ENCODE measurements at regions not wholly inside any gene's neighbourhood (a gene's known extent, or its start where the extent isn't known, plus 50 kb on each side); places are given as distances from the start of the nearest gene placed in this dataset.
"Not testable (repeated sequence)": the region's sequence is repeated elsewhere in the genome, so short reads cannot be mapped to it uniquely, and the experiment has no call there.

- DNase-seq (ENCODE audit: low read depth in 2 of 2): no peak
These were observed 452.5 kb downstream of the GADD45G start for GRCh38 chr9:90057361-90057760.

- no peak for DNase-seq (ENCODE audit: low read depth in 2 of 2)
These were observed 453.5 kb downstream of the GADD45G start for GRCh38 chr9:90058182-90058763.

DNA sequence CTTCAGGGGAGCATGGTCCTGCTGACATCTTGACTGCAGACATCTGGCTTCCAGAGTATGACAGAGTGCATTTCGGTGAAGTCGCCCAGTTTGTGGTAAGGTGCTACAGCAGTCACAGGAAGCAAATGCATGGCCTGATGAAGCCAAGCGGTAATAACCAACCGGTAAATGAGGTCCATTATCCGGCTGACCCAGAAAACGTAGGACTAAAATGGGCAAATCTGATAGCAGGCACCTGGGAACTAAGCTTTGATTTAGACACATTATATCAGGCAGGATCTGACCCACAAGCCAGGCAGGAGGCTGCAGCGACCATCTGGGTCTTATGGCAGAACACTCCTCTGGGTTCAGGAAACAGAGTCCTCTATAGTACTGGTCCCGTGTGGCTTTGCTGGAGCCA lies 454.6 kb downstream of the GADD45G start:
- no peak for DNase-seq (ENCODE audit: low read depth in 2 of 2)

- DNase-seq (ENCODE audit: low read depth in 2 of 2): no peak
These were observed 455.4 kb downstream of the GADD45G start for GRCh38 chr9:90060256-90060655.

- DNase-seq (ENCODE audit: low read depth in 2 of 2): no peak
These were observed 456.4 kb downstream of the GADD45G start for GRCh38 chr9:90061187-90061586.

- DNase-seq (ENCODE audit: low read depth in 2 of 2): no peak
These were observed 458.2 kb downstream of the GADD45G start for GRCh38 chr9:90062982-90063381.

DNA sequence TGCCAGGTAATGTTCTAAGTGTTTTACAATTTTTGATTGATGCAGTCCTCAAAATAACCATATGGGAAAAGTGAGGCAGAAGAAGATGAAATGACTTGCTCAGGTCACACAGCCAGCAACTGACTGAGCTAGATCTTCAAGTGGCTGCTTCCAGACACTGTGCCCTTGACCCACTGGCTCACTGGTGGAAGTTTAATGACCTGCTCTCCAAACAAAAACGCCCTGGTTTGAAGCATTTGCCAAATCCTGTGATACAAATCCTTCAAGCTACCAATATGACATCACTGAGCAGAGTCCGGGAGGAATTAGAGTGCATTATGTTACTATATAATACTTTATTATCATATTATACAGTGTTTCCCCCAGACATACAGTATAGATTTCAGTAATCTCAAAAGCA lies 459.4 kb downstream of the GADD45G start:
- no peak for DNase-seq (ENCODE audit: low read depth in 2 of 2)

- no peak for DNase-seq (ENCODE audit: low read depth in 2 of 2)
These were observed 460.2 kb downstream of the GADD45G start for GRCh38 chr9:90064971-90065370.

DNA sequence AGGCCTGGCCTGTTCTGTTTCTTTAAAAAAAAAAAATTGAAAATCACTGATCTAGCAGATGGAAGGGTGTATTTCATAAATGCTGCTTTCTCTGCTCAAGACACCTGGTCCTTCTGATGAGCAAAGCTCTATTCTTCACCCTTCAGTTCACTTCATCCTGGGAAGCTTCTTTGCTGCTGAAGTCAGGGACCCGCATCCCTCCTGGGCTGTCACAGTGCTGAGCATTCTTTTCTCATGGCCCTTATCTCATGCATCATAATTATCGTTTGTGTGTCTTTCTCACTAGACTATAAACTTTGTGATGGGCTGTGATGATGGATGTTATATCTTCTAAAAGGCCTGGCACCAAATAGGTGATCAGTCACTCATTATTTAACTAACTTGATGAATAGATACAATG lies 461.0 kb downstream of the GADD45G start:
- DNase-seq (ENCODE audit: low read depth in 2 of 2): no peak

- DNase-seq (ENCODE audit: low read depth in 2 of 2): no peak
These were observed 464.3 kb downstream of the GADD45G start for GRCh38 chr9:90069085-90069484.

DNA sequence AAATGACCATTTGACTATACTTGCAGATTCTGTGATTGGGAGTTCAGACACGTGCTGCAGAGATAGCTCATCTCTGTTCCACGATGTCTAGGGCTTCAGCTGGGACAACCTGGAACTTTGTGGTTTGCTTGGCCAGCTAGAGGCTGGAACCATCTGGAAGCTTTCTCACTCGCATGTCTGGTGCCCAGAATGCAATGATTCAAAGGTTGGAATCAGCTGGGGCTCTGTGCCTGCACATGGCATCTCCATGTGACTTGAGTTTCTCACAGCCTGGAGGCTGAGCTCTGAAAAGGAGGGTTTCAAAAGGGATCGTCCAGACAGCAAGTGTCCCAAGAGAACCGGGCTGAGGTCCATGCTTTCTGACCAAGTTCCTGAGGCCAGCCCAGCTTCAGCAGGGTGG lies 465.2 kb downstream of the GADD45G start:
- DNase-seq (ENCODE audit: low read depth in 2 of 2): no peak

- DNase-seq (ENCODE audit: low read depth in 2 of 2): no peak
These were observed 465.7 kb downstream of the GADD45G start for GRCh38 chr9:90070469-90070868.

GRCh38 chr9:90070931-90071660 lies 466.3 kb downstream of the GADD45G start:
- DNase-seq (ENCODE audit: low read depth in 2 of 2): no peak

DNA sequence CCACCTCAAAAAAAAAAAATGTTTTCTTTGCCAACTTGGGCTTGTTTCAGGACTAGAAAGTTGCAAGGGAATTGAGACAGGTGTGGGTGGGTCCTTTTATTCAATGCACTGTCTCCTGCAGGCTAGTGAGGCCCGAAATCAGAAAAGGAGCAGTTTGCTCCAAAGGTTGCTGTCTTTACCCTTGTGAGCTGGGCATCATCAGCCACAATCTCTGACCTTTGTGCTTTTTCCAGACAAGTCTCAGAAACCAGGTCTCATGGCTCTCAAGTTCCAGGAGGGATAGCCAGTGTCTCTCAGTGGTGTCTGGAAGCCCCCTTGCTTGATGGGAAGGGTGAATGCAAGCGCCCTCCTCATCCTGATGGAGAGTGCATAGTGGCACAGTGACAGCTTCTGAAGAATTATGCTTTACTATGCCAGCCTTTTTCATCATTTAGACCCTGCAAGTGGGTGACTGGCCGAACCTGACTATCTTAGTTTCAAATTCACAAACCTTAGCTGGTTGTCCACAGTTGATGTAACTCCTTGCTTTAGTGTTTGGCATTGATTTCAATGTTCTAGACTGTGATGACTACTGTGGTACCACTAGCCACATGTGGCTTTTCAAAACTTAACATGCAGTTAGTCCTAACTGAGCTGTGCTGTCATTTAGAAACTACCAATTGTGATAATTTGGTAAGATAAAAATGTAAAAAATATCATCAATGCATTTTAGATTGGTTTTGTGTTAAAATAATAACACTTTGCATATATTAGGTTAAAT lies 468.6 kb downstream of the GADD45G start:
- no peak for DNase-seq (ENCODE audit: low read depth in 2 of 2)

- no peak for DNase-seq (ENCODE audit: low read depth in 2 of 2)
These were observed 469.6 kb downstream of the GADD45G start for GRCh38 chr9:90074316-90074962.

DNA sequence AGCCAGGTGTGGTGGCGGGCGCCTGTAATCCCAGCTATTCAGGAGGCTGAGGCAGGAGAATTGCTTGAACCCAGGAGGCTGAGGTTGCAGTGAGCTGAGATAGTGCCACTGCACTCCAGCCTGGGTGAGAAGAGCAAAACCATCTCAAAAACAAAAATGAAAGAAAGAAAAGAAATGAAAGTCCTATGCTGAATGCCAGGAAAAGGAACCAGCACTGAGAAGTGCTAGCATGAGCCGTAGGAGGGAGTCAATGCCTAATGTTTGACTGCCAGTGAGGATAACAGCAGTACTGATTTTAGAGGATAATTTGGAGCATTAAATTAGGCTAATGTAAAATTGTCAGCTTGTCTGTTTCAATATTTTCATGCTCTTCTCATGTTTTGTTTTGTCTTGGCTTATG lies 472.8 kb downstream of the GADD45G start:
- not testable (repeated sequence) for DNase-seq (ENCODE audit: low read depth in 2 of 2)

GRCh38 chr9:90078988-90079421 lies 474.2 kb downstream of the GADD45G start:
- no peak for DNase-seq (ENCODE audit: low read depth in 2 of 2)

GRCh38 chr9:90085633-90086032 lies 480.8 kb downstream of the GADD45G start:
- DNase-seq (ENCODE audit: low read depth in 2 of 2): no peak

DNA sequence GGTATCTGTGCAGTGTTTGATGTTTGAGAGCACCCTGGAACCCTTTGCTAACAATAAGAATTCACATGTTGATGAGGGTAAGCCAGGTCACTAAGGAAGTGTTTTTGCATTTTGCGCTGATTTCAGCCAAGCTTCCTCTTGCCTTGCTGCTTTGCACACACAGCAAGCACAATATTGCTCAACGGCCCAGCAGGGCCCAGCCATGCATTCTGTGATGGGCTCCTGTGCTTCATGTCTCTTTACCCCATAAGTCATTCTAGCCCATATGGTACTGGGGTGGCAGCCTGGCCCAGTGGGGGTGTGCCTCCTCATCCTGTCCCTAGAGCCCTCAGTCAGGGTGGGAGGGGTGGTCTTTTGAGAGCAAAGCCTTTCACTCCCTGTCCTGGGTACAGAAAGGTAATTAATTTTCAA lies 481.3 kb downstream of the GADD45G start:
- DNase-seq (ENCODE audit: low read depth in 2 of 2): no peak

DNA sequence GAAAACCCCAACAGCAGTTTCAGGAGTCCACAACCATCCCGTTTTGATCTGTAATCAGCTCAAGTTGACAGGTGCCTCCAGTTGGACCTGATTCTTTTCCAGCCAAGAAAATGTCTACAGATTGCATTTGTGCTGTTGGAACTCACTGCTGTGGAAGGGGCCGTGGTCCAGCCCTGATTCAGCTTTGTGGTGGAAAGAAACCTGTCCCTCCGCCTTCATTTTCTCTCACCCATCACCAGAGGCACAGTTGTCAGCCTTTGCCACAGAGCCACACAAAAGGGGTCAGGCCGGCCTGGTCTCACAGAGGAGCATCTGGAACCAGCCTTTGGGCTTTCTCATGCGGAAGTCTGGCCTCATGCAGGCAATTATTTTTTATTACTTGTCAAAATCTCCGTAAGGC lies 483.6 kb downstream of the GADD45G start:
- DNase-seq (ENCODE audit: low read depth in 2 of 2): no peak

DNA sequence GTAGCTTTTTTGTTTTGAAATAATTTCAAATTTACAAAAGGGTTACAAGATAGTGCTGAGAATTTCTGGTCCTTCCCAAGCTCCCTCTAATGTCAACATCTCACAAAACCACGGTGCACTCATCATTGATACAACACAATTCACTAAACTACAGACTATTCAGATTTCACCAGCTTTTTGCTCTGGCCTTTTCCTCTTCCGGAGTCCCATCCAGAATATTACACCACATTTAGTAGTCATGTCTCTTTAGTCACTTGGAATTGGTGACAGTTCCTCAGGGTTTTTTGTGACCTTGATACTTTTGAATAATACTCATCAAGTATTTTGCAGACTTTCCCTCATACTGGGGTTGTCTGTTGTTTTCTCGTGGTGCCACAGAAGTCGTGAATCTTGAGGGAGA lies 484.0 kb downstream of the GADD45G start:
- DNase-seq (ENCODE audit: low read depth in 2 of 2): no peak

GRCh38 chr9:90090997-90091396 lies 486.2 kb downstream of the GADD45G start:
- no peak for DNase-seq (ENCODE audit: low read depth in 2 of 2)

Measured in stimulated activated CD4-positive, alpha-beta T cell treated with anti-CD3 and anti-CD28 coated beads, Interleukin-12 subunit alpha, Interleukin-12 subunit beta, amount 100 ng/mL, for 24 hours (primary cell).